ENCODE measurements at regions not wholly inside any gene's neighbourhood (a gene's known extent, or its start where the extent isn't known, plus 50 kb on each side); places are given as distances from the start of the nearest gene placed in this dataset.

DNA sequence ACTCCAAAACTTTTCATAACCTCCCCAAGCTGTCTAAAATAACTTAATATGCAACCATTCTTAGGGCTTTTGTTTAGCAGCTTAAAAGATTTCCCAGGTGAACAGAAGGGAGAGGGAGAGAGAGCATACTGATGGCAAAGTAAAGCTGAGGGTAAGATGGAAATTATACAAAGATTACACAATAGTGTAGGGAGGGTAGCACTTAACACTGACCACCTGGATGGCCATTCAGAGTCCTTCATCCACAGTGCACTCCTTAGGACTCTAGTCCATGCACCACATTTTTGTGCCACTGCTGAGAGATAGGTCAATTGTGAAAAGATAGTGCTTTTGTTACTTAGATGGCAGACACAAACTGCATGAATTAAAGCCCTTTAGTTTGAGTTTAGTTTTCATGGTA is 574.6 kb downstream of the LMO4 start:
- Histone ChIP-seq H3K9me3 (ENCODE audit: control insufficient read depth in 5 of 5, low read length in 5 of 5) (no peaks in the 10 kb centered on the region), H3K4me3 (ENCODE audit: low read depth in 1 of 5, low read length in 5 of 5) (no peak overlapping the region), H3K36me3 (ENCODE audit: control insufficient read depth in 5 of 5, insufficient read depth in 5 of 5, low read length in 5 of 5) (no peaks in the 10 kb centered on the region), H3K4me1 (ENCODE audit: control insufficient read depth in 5 of 5, insufficient read depth in 5 of 5, low read length in 5 of 5) (no peaks in the 10 kb centered on the region), H3K27ac (ENCODE audit: low read depth, low read length) (no peak overlapping the region), H3K9ac (ENCODE audit: low read length in 5 of 5) (no peak overlapping the region), H3K27me3 (ENCODE audit: control insufficient read depth in 5 of 5, insufficient read depth in 4 of 5, low read length in 5 of 5) (no peaks in the 10 kb centered on the region)

DNA sequence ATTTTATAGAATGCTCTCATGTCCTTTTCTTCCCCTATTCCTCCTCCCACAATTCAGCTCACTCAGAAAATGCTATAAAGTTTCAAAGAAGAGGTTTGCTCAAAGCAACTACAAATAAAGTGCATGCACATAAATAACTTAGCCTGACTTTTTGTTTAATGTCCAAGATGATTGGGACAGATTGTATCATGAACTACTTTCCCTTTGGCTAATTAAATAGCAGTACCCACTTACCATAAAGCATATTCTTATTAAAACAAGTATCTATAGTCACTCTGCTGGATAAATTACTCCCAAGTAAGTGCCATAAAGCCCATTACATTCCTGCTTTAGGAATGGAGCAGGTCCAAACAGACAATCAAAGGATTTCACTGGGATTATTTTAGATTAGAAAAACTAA is 576.0 kb downstream of the LMO4 start:
- Histone ChIP-seq H3K9ac (ENCODE audit: low read length in 5 of 5) (no peak overlapping the region), H3K27ac (ENCODE audit: low read depth, low read length) (no peak overlapping the region), H3K36me3 (ENCODE audit: control insufficient read depth in 5 of 5, insufficient read depth in 5 of 5, low read length in 5 of 5) (no peaks in the 10 kb centered on the region), H3K27me3 (ENCODE audit: control insufficient read depth in 5 of 5, insufficient read depth in 4 of 5, low read length in 5 of 5) (no peaks in the 10 kb centered on the region), H3K9me3 (ENCODE audit: control insufficient read depth in 5 of 5, low read length in 5 of 5) (no peaks in the 10 kb centered on the region), H3K4me3 (ENCODE audit: low read depth in 1 of 5, low read length in 5 of 5) (no peak overlapping the region), H3K4me1 (ENCODE audit: control insufficient read depth in 5 of 5, insufficient read depth in 5 of 5, low read length in 5 of 5) (no peaks in the 10 kb centered on the region)

DNA sequence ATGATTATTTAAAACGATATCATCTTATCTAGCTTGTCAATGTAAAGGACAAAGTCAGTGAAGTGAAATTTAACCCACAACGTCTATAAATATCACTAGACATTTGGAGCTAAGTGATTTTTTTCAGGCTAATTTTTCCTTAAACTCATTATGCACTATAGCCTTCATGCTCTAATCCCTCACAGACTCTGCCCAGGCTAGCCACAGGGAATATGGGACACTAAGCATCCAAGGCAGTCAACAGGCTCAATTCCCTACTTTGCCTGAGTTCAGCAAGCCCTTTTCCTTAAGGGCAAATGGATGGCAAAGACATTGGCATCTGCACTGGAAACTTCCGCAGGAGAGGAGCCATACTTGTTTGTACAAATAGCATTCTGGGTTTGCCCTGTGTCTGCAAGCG is 577.0 kb downstream of the LMO4 start:
- H3K4me3 ChIP-seq (ENCODE audit: low read depth in 1 of 5, low read length in 5 of 5) = no peak overlapping the region
- no peaks in the 10 kb centered on the region for H3K4me1 ChIP-seq (ENCODE audit: control insufficient read depth in 5 of 5, insufficient read depth in 5 of 5, low read length in 5 of 5)
- no peak overlapping the region for H3K9ac ChIP-seq (ENCODE audit: low read length in 5 of 5)
- no peaks in the 10 kb centered on the region for H3K36me3 ChIP-seq (ENCODE audit: control insufficient read depth in 5 of 5, insufficient read depth in 5 of 5, low read length in 5 of 5)
- H3K9me3 ChIP-seq (ENCODE audit: control insufficient read depth in 5 of 5, low read length in 5 of 5) = no peaks in the 10 kb centered on the region
- no peak overlapping the region for H3K27ac ChIP-seq (ENCODE audit: low read depth, low read length)
- no peaks in the 10 kb centered on the region for H3K27me3 ChIP-seq (ENCODE audit: control insufficient read depth in 5 of 5, insufficient read depth in 4 of 5, low read length in 5 of 5)

DNA sequence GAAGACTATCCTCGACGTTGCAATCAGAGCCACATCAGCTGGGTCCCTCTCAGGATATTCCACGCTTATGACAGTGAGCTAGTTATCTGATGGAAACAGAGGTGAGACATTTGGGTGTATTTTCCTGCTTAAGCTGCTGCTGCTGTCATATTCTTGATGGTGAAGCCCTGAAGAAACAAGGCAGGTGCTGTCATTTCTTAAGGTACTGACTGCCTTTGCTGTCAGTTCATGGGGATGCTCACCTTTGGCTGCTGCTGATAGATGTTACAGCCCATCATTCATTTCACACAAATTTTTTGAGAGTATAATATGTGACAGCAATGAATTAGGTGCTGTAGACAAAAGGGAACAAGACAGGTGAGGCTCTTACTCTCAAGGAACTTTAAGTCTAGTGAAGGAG is 577.4 kb downstream of the LMO4 start:
- Histone ChIP-seq H3K27ac (ENCODE audit: low read depth, low read length) (no peak overlapping the region), H3K9ac (ENCODE audit: low read length in 5 of 5) (no peak overlapping the region), H3K36me3 (ENCODE audit: control insufficient read depth in 5 of 5, insufficient read depth in 5 of 5, low read length in 5 of 5) (no peaks in the 10 kb centered on the region), H3K4me1 (ENCODE audit: control insufficient read depth in 5 of 5, insufficient read depth in 5 of 5, low read length in 5 of 5) (no peaks in the 10 kb centered on the region), H3K27me3 (ENCODE audit: control insufficient read depth in 5 of 5, insufficient read depth in 4 of 5, low read length in 5 of 5) (no peaks in the 10 kb centered on the region), H3K9me3 (ENCODE audit: control insufficient read depth in 5 of 5, low read length in 5 of 5) (no peaks in the 10 kb centered on the region), H3K4me3 (ENCODE audit: low read depth in 1 of 5, low read length in 5 of 5) (no peak overlapping the region)

DNA sequence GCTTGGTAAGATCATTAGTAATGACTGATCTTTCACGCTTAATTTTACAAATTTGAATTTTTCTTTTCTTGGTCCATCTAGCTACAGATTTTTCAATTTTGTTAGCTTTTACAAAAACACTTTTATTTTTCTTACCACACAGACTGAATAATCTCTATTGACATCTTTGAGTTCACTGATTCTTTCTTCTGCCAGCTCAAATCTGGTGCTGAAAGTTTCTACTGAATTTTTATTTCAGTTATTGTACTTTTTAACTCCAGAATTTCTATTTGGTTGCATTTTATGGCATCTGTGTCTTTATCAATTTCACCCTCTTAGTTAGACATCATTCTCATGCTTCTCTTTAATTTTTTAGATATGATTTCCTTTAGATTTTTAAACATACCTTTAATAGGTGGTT is 584.7 kb downstream of the LMO4 start:
- Histone ChIP-seq H3K4me3 (ENCODE audit: low read depth in 1 of 5, low read length in 5 of 5) (no peak overlapping the region), H3K36me3 (ENCODE audit: control insufficient read depth in 5 of 5, insufficient read depth in 5 of 5, low read length in 5 of 5) (no peaks in the 10 kb centered on the region), H3K9me3 (ENCODE audit: control insufficient read depth in 5 of 5, low read length in 5 of 5) (peaks cover 0 to 8% (median 3%) of the 10 kb centered on the region in 5 donors), H3K4me1 (ENCODE audit: control insufficient read depth in 5 of 5, insufficient read depth in 5 of 5, low read length in 5 of 5) (no peaks in the 10 kb centered on the region), H3K9ac (ENCODE audit: low read length in 5 of 5) (no peak overlapping the region), H3K27me3 (ENCODE audit: control insufficient read depth in 5 of 5, insufficient read depth in 4 of 5, low read length in 5 of 5) (no peaks in the 10 kb centered on the region), H3K27ac (ENCODE audit: low read depth, low read length) (no peak overlapping the region)

DNA sequence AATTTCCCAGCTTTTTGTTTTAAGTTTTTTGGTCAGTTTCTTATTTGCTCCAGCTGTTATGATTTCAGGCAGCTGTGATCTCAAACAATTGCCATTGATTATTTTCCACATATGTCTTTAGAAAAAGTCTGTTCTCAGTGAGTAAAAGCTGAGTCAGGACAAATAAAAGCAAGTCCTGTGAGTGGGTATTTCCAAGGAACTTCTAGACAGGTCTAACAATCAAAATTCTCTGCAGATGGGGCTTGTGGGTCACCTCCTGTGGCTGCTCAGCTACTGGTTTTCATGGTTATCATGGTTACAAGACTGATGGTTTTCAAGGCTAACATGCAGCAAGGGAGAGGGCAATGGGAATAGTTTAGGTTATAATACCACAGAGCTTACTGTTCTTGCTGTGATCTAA is 585.7 kb downstream of the LMO4 start:
- Histone ChIP-seq H3K36me3 (ENCODE audit: control insufficient read depth in 5 of 5, insufficient read depth in 5 of 5, low read length in 5 of 5) (no peaks in the 10 kb centered on the region), H3K4me3 (ENCODE audit: low read depth in 1 of 5, low read length in 5 of 5) (no peak overlapping the region), H3K9me3 (ENCODE audit: control insufficient read depth in 5 of 5, low read length in 5 of 5) (peaks cover 0 to 8% (median 3%) of the 10 kb centered on the region in 5 donors), H3K27me3 (ENCODE audit: control insufficient read depth in 5 of 5, insufficient read depth in 4 of 5, low read length in 5 of 5) (no peaks in the 10 kb centered on the region), H3K9ac (ENCODE audit: low read length in 5 of 5) (no peak overlapping the region), H3K27ac (ENCODE audit: low read depth, low read length) (no peak overlapping the region), H3K4me1 (ENCODE audit: control insufficient read depth in 5 of 5, insufficient read depth in 5 of 5, low read length in 5 of 5) (no peaks in the 10 kb centered on the region)

DNA sequence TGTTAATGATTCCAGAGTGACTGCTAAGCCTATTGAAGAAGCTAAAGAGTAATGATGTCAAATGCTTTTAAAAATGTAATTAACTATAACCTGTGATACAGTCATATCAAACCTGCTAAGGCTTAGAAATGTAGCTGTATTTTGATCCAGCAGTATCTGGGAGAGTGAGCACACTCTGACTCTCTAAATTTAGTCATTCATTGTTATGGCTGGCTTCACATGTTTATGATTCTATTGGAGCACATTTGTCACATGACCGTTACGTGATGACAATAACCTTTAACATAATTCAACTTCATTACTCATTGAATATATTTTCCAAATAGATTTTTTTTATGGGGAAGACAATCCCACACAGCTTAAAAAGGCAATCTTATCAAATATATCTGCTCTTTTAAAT is 587.1 kb downstream of the LMO4 start:
- H3K4me3 ChIP-seq (ENCODE audit: low read depth in 1 of 5, low read length in 5 of 5) = no peak overlapping the region
- no peaks in the 10 kb centered on the region for H3K27me3 ChIP-seq (ENCODE audit: control insufficient read depth in 5 of 5, insufficient read depth in 4 of 5, low read length in 5 of 5)
- H3K27ac ChIP-seq (ENCODE audit: low read depth, low read length) = no peak overlapping the region
- peaks cover 0 to 8% (median 3%) of the 10 kb centered on the region in 5 donors for H3K9me3 ChIP-seq (ENCODE audit: control insufficient read depth in 5 of 5, low read length in 5 of 5)
- H3K9ac ChIP-seq (ENCODE audit: low read length in 5 of 5) = no peak overlapping the region
- no peaks in the 10 kb centered on the region for H3K4me1 ChIP-seq (ENCODE audit: control insufficient read depth in 5 of 5, insufficient read depth in 5 of 5, low read length in 5 of 5)
- H3K36me3 ChIP-seq (ENCODE audit: control insufficient read depth in 5 of 5, insufficient read depth in 5 of 5, low read length in 5 of 5) = no peaks in the 10 kb centered on the region

DNA sequence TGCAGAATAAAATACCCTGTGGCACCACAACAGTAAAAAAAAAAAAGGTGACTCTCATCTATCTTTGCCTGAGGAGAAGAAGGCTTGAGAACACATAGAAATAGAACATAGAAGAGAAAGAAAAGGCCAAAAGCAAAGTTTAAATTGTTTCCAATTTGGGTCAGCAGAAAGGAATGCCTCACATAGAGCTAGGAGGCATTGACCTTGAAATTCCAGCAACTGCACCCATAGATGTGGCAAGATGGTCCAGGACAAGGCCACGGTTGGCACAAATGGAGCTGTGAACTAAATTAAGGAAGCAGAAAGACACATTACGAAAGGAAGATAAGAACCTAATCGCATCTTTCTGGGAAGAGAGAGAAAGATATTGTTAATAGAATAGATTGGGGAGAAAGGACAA is 588.3 kb downstream of the LMO4 start:
- H3K36me3 ChIP-seq (ENCODE audit: control insufficient read depth in 5 of 5, insufficient read depth in 5 of 5, low read length in 5 of 5) = no peaks in the 10 kb centered on the region
- peaks cover 0 to 5% (median 3%) of the 10 kb centered on the region in 5 donors for H3K9me3 ChIP-seq (ENCODE audit: control insufficient read depth in 5 of 5, low read length in 5 of 5)
- H3K4me3 ChIP-seq (ENCODE audit: low read depth in 1 of 5, low read length in 5 of 5) = no peak overlapping the region
- no peaks in the 10 kb centered on the region for H3K4me1 ChIP-seq (ENCODE audit: control insufficient read depth in 5 of 5, insufficient read depth in 5 of 5, low read length in 5 of 5)
- H3K27ac ChIP-seq (ENCODE audit: low read depth, low read length) = no peak overlapping the region
- no peak overlapping the region for H3K9ac ChIP-seq (ENCODE audit: low read length in 5 of 5)
- H3K27me3 ChIP-seq (ENCODE audit: control insufficient read depth in 5 of 5, insufficient read depth in 4 of 5, low read length in 5 of 5) = no peaks in the 10 kb centered on the region

DNA sequence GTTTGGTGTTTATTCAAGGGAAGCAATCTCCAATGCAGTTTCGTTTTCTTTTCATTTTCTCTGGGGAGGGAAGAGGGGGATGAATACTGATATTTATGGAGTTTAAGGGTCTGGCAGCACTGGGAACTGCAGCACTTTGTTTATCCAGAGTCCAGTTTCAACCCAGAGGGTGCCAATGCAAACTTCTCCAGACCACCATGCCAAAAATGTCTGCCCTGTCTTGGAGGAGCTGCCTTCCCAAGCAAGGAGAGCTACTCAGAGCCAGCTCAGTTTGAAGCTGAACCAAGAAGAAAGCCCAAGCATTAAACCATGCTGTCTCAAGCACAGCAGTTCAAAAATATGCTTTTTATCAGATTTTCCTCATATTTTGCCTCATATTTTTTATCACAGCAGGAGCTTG is 589.7 kb downstream of the LMO4 start:
- no peaks in the 10 kb centered on the region for H3K36me3 ChIP-seq (ENCODE audit: control insufficient read depth in 5 of 5, insufficient read depth in 5 of 5, low read length in 5 of 5)
- no peaks in the 10 kb centered on the region for H3K4me1 ChIP-seq (ENCODE audit: control insufficient read depth in 5 of 5, insufficient read depth in 5 of 5, low read length in 5 of 5)
- peaks cover 0 to 5% (median 3%) of the 10 kb centered on the region in 5 donors for H3K9me3 ChIP-seq (ENCODE audit: control insufficient read depth in 5 of 5, low read length in 5 of 5)
- no peaks in the 10 kb centered on the region for H3K27me3 ChIP-seq (ENCODE audit: control insufficient read depth in 5 of 5, insufficient read depth in 4 of 5, low read length in 5 of 5)
- H3K27ac ChIP-seq (ENCODE audit: low read depth, low read length) = no peak overlapping the region
- H3K9ac ChIP-seq (ENCODE audit: low read length in 5 of 5) = no peak overlapping the region
- no peak overlapping the region for H3K4me3 ChIP-seq (ENCODE audit: low read depth in 1 of 5, low read length in 5 of 5)

DNA sequence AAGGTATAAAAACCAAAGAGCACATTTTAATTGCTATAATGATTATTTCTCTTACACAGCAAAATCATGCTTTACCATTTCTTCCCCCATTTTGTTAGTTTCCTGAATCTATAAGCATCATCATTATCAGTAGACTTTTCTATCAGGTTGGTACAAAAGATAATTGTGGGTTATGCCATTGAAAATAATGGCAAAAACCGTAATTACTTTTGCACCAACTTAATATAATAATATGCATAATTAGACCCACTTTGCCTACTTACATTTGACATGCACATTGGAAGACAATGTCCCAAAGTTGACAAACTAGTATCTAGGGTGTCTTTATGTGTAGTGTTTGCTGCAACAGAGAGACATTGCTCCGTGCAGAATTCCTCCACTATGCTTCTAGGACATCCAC is 594.2 kb downstream of the LMO4 start:
- Histone ChIP-seq H3K36me3 (ENCODE audit: control insufficient read depth in 5 of 5, insufficient read depth in 5 of 5, low read length in 5 of 5) (no peaks in the 10 kb centered on the region), H3K27ac (ENCODE audit: low read depth, low read length) (no peak overlapping the region), H3K27me3 (ENCODE audit: control insufficient read depth in 5 of 5, insufficient read depth in 4 of 5, low read length in 5 of 5) (no peaks in the 10 kb centered on the region), H3K9me3 (ENCODE audit: control insufficient read depth in 5 of 5, low read length in 5 of 5) (no peaks in the 10 kb centered on the region), H3K4me3 (ENCODE audit: low read depth in 1 of 5, low read length in 5 of 5) (no peak overlapping the region), H3K4me1 (ENCODE audit: control insufficient read depth in 5 of 5, insufficient read depth in 5 of 5, low read length in 5 of 5) (no peaks in the 10 kb centered on the region), H3K9ac (ENCODE audit: low read length in 5 of 5) (no peak overlapping the region)

Data from subcutaneous abdominal adipose tissue (tissue), 5 donors.